ENCODE measurements at regions not wholly inside any gene's neighbourhood (a gene's known extent, or its start where the extent isn't known, plus 50 kb on each side); places are given as distances from the start of the nearest gene placed in this dataset.

GRCh38 chrX:122046226-122046625 lies 998.8 kb downstream of the GLUD2 start:
- TF ChIP-seq POLR2A (IDR thresholded peaks at IDR 0.05), result no peak
- TF ChIP-seq CTCF (IDR thresholded peaks at IDR 0.05), result no peak
